Omental fat pad (tissue), 3 donors: ENCODE measurements at regions not wholly inside any gene's neighbourhood (a gene's known extent, or its start where the extent isn't known, plus 50 kb on each side); places are given as distances from the start of the nearest gene placed in this dataset.

ENCODE experiments used
- ATAC-seq: fragments of 150-250 bp; one replicate; pipeline ENCODE4 v1.9.1; 2016; ENCODE audit warnings: mild to moderate bottlenecking, moderate library complexity; ENCODE audit not compliant: low FRiP score
- DNase-seq: peaks from one replicate; pipeline ENCODE4 v3.0.0-alpha.2; 2019; ENCODE audit warnings: low spot score
- TF ChIP-seq, protein P1 (sequence below), 3 donors: fragments of 450-650 bp; IDR thresholded peaks; one replicate each; pipeline ENCODE4 v1.5.1; 2016 to 2017; ENCODE audit warnings: antibody characterized with exemption in 3 of 3, mild to moderate bottlenecking in 3 of 3, moderate library complexity in 2 of 3

DNA sequence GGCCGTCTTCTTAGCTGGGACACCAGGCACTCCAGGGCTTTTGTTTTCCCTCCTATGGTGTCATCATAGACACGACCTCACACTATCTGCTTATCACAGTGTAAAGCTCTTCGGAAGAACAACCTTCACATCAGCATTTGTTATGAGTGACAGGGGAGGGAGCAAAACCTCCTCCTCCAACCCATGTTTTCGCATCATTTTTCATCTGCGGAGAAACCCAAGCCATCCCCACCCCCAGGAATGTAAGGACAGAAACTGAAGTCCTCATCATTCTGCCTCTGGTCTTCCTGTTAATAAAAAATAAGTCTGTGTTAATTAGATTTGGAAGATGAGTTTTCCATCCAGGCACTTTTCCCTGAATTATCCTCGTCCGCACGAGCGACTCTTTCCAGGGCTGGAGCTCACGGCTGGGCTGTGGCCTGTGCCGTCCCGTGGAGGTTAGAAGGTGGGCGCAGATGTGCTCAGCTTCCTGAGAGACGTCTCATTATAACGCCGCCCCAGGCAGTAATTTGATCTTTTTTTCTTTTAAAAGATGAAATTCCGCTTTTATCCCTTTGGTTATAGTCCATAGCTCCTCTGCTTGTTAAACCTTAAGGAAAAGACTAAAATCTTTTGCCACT, 101.6 kb upstream of the TMEM18 start:
- ATAC-seq (no peak), DNase-seq (no peak)
- TF ChIP-seq, protein P1, sequence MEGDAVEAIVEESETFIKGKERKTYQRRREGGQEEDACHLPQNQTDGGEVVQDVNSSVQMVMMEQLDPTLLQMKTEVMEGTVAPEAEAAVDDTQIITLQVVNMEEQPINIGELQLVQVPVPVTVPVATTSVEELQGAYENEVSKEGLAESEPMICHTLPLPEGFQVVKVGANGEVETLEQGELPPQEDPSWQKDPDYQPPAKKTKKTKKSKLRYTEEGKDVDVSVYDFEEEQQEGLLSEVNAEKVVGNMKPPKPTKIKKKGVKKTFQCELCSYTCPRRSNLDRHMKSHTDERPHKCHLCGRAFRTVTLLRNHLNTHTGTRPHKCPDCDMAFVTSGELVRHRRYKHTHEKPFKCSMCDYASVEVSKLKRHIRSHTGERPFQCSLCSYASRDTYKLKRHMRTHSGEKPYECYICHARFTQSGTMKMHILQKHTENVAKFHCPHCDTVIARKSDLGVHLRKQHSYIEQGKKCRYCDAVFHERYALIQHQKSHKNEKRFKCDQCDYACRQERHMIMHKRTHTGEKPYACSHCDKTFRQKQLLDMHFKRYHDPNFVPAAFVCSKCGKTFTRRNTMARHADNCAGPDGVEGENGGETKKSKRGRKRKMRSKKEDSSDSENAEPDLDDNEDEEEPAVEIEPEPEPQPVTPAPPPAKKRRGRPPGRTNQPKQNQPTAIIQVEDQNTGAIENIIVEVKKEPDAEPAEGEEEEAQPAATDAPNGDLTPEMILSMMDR (IDR thresholded peaks at IDR 0.05) = no peak

DNA sequence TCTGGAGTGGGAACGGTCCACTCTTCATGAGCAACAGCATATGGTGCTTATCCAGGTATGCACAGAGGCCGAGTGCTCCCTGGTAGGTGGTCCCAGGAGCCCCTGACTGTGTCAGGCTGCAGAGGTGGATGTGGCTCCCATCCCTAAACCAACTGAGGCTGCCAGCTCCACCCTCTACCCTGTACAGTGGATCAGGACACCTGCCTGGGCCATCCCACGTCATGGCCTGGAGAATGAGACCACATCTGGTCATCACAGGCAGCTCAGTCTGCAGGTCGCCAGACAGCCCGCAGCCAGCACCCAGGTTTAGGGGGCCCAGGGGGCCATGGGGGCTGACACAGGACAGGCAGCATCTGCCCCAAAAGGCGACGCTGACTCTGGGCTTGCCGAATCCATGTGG, 100.3 kb upstream of the TMEM18 start:
- TF ChIP-seq, protein P1 (IDR thresholded peaks at IDR 0.05) = no peak
- ATAC-seq (no peak), DNase-seq (no peak)

DNA sequence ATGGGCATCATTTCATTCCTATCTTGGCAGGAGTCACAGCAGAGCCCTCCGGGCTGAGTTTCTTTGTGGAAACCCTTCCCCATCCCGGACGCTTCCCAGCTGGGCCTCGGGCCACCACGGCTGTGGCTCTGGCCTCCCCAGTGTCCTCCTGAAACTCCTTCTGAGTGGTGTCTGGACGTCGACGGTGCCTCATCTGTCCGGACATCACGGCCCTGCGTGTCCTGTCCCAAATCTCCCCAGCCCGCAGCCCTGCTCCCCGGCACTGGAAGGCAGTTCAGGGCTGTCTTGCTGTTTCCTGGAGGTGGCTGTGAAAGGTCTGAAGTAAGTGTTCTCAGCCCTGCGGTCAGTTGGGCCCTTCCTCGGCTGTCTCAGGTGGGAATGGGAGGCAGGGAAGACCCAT, 99.8 kb upstream of the TMEM18 start:
- DNase-seq (no peak), ATAC-seq (no peak)
- TF ChIP-seq, protein P1 (IDR thresholded peaks at IDR 0.05) = no peak

DNA sequence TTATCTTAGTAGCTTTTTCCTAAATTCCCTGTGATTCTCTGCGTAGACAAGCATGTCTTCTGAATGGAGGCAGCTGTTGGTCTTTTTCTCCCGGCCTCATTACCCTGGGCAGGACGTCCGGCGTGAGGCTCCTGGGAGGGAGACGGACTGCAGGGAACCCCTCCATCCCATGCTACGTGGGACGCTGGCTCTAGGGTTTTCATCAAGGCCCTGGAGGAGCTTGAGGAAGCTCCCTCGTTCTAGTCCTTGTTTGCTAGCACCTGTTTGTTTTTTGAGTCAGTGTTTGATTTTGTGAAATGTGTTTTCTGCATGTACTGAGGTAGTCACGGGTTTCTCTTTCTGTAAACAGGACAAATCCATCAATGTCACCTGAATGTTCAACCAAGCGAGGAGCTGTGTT, 99.3 kb upstream of the TMEM18 start:
- DNase-seq (no peak), ATAC-seq (no peak)
- TF ChIP-seq, protein P1 (IDR thresholded peaks at IDR 0.05) = no peak

DNA sequence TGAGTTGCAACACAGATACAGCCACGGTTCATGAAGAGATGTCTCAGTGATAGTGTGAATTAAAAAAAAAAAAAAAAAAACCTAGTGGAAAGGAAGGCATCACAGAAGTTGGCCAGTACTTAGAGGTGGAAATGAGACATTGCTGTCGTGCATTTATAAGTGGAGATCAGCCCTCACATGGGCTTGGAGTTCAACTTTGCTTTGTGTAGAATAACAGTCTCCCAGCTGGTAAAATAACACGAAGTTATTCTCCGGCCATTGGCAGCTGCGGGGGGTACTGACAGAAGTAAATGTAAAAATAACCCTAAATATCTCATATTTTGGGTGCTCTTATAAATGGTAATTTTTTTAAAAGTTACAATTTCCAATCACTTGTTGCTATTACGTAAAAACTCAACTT, 98.8 kb upstream of the TMEM18 start:
- ATAC-seq (no peak), DNase-seq (no peak)
- TF ChIP-seq, protein P1 (IDR thresholded peaks at IDR 0.05) = no peak

DNA sequence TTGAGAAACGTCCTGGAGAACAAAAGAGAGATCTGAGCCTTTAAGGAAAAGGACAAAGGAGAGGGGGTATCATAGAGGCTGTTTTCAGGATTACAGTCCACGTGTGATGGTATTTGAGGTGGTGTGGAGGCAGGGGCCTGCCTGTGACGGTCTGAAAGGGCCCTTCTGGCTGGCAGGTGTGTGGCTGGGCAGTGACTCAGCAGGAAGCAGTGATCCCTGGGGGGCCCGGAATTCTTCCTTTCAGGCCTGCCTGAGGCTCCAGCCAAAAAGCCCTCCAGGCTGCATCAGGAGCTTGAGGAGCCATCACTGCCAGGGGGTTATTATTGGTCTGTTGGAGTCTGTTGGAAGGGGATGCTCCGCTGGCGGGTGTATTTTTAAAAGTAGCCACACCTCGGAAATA, 97.2 kb upstream of the TMEM18 start:
- TF ChIP-seq, protein P1 (IDR thresholded peaks at IDR 0.05) = no peak
- no peak for DNase-seq
- no peak for ATAC-seq
